ENCODE measurements at regions not wholly inside any gene's neighbourhood (a gene's known extent, or its start where the extent isn't known, plus 50 kb on each side); places are given as distances from the start of the nearest gene placed in this dataset.
A peak's percentile ranks its signal among the peaks of the same experiment; 100 is the strongest.
"Not testable (repeated sequence)": the region's sequence is repeated elsewhere in the genome, so short reads cannot be mapped to it uniquely, and the experiment has no call there.

- DNase-seq (ENCODE audit: low spot score): no peak
These were observed 801.5 kb upstream of the SPRY2 start for GRCh38 chr13:81142306-81142999.

GRCh38 chr13:81140675-81141074, 799.7 kb upstream of the SPRY2 start:
- DNase-seq (ENCODE audit: low spot score): no peak

GRCh38 chr13:81139987-81140386, 799.1 kb upstream of the SPRY2 start:
- no peak for DNase-seq (ENCODE audit: low spot score)

- no peak for DNase-seq (ENCODE audit: low spot score)
These were observed 797.5 kb upstream of the SPRY2 start for GRCh38 chr13:81138353-81138980.

GRCh38 chr13:81133066-81133465, 792.1 kb upstream of the SPRY2 start:
- DNase-seq (ENCODE audit: low spot score): no peak

- no peak for DNase-seq (ENCODE audit: low spot score)
These were observed 776.5 kb upstream of the SPRY2 start for GRCh38 chr13:81117416-81117815.

GRCh38 chr13:81116461-81117282, 775.7 kb upstream of the SPRY2 start:
- DNase-seq (ENCODE audit: low spot score): no peak

- DNase-seq (ENCODE audit: low spot score): no peak
These were observed 768.1 kb upstream of the SPRY2 start for GRCh38 chr13:81109026-81109425.

GRCh38 chr13:81106348-81106747, 765.4 kb upstream of the SPRY2 start:
- DNase-seq (ENCODE audit: low spot score): no peak

GRCh38 chr13:81104035-81104715, 763.2 kb upstream of the SPRY2 start:
- DNase-seq (ENCODE audit: low spot score): no peak

GRCh38 chr13:81102066-81102465, 761.1 kb upstream of the SPRY2 start:
- DNase-seq (ENCODE audit: low spot score): not testable (repeated sequence)

- DNase-seq (ENCODE audit: low spot score): no peak
These were observed 748.6 kb upstream of the SPRY2 start for GRCh38 chr13:81089371-81090157.

GRCh38 chr13:81080911-81081454, 740.1 kb upstream of the SPRY2 start:
- DNase-seq (ENCODE audit: low spot score): no peak

GRCh38 chr13:81078048-81078447, 737.1 kb upstream of the SPRY2 start:
- no peak for DNase-seq (ENCODE audit: low spot score)

GRCh38 chr13:81069822-81070221, 728.9 kb upstream of the SPRY2 start:
- not testable (repeated sequence) for DNase-seq (ENCODE audit: low spot score)

- DNase-seq (ENCODE audit: low spot score): no peak
These were observed 718.0 kb upstream of the SPRY2 start for GRCh38 chr13:81058916-81059290.

- DNase-seq (ENCODE audit: low spot score): no peak
These were observed 717.4 kb upstream of the SPRY2 start for GRCh38 chr13:81058211-81058915.

GRCh38 chr13:81051873-81052272, 710.9 kb upstream of the SPRY2 start:
- DNase-seq (ENCODE audit: low spot score): peak; percentile 56

GRCh38 chr13:81048026-81048461, 707.1 kb upstream of the SPRY2 start:
- peak; percentile 96 for DNase-seq (ENCODE audit: low spot score)

- no peak for DNase-seq (ENCODE audit: low spot score)
These were observed 700.8 kb upstream of the SPRY2 start for GRCh38 chr13:81041761-81042160.

- DNase-seq (ENCODE audit: low spot score): no peak
These were observed 691.1 kb upstream of the SPRY2 start for GRCh38 chr13:81031996-81032395.
